ENCODE measurements at regions not wholly inside any gene's neighbourhood (a gene's known extent, or its start where the extent isn't known, plus 50 kb on each side); places are given as distances from the start of the nearest gene placed in this dataset.

GRCh38 chr3:20669675-20670074 is 483.7 kb upstream of the SGO1 start:
- no peaks in the 10 kb centered on the region for H3K9me3 ChIP-seq (ENCODE audit: control insufficient read depth in 2 of 3, insufficient read depth in 1 of 3, low read length in 3 of 3)
- no peaks in the 10 kb centered on the region for H3K27me3 ChIP-seq (ENCODE audit: control insufficient read depth, insufficient read depth, low read length)
- H3K36me3 ChIP-seq (ENCODE audit: control insufficient read depth in 2 of 3, insufficient read depth in 3 of 3, low read length in 3 of 3), result no peaks in the 10 kb centered on the region
- no peak overlapping the region for H3K27ac ChIP-seq (ENCODE audit: low read depth in 2 of 2, low read length in 2 of 2)
- FAIRE-seq, result no peak
- no peak overlapping the region for H3K4me3 ChIP-seq (ENCODE audit: low read length in 3 of 3)
- DNase-seq, result no peak
- H3K9ac ChIP-seq (ENCODE audit: low read length in 3 of 3), result no peak overlapping the region
- TF ChIP-seq, protein P1, sequence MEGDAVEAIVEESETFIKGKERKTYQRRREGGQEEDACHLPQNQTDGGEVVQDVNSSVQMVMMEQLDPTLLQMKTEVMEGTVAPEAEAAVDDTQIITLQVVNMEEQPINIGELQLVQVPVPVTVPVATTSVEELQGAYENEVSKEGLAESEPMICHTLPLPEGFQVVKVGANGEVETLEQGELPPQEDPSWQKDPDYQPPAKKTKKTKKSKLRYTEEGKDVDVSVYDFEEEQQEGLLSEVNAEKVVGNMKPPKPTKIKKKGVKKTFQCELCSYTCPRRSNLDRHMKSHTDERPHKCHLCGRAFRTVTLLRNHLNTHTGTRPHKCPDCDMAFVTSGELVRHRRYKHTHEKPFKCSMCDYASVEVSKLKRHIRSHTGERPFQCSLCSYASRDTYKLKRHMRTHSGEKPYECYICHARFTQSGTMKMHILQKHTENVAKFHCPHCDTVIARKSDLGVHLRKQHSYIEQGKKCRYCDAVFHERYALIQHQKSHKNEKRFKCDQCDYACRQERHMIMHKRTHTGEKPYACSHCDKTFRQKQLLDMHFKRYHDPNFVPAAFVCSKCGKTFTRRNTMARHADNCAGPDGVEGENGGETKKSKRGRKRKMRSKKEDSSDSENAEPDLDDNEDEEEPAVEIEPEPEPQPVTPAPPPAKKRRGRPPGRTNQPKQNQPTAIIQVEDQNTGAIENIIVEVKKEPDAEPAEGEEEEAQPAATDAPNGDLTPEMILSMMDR (IDR thresholded peaks at IDR 0.05; ENCODE audit: borderline replicate concordance, extremely low read depth, insufficient read depth), result no peak
- no peaks in the 10 kb centered on the region for H3K4me1 ChIP-seq (ENCODE audit: control insufficient read depth in 2 of 3, insufficient read depth in 2 of 3, low read depth in 1 of 3, low read length in 3 of 3)
- intact Hi-C loops (cut with DNase I), result no loop called here

- DNase-seq, result no peak
Observed at GRCh38 chr3:20669184-20669583, 483.2 kb upstream of the SGO1 start.

DNA sequence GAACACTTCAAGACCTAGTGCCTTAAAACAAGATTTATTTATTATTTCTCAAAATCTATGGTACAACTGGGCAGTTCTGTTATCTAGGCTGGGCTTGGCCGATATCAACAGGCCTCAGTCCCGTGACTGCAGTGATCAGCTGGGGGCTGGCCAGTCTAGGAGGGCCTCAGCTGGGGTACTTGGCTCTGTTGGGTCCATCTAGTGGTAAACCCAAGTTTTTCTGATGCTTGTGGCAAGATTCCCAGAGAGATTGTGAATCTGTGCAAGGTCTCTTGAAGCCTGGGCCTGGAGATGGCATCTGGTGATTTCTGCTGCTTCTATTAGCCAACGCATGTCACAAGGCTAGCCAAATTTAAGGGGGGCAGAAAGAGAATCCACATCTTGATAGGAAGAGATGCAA is 482.4 kb upstream of the SGO1 start:
- DNase-seq, result no peak
- Histone ChIP-seq H3K9ac (ENCODE audit: low read length in 3 of 3) (no peak overlapping the region), H3K9me3 (ENCODE audit: control insufficient read depth in 2 of 3, insufficient read depth in 1 of 3, low read length in 3 of 3) (no peaks in the 10 kb centered on the region), H3K27ac (ENCODE audit: low read depth in 2 of 2, low read length in 2 of 2) (no peak overlapping the region), H3K36me3 (ENCODE audit: control insufficient read depth in 2 of 3, insufficient read depth in 3 of 3, low read length in 3 of 3) (no peaks in the 10 kb centered on the region), H3K4me3 (ENCODE audit: low read length in 3 of 3) (no peak overlapping the region), H3K4me1 (ENCODE audit: control insufficient read depth in 2 of 3, insufficient read depth in 2 of 3, low read depth in 1 of 3, low read length in 3 of 3) (no peaks in the 10 kb centered on the region), H3K27me3 (ENCODE audit: control insufficient read depth, insufficient read depth, low read length) (no peaks in the 10 kb centered on the region)
- intact Hi-C loops (cut with DNase I), result no loop called here
- no peak for FAIRE-seq
- TF ChIP-seq, protein P1 (IDR thresholded peaks at IDR 0.05; ENCODE audit: borderline replicate concordance, extremely low read depth, insufficient read depth), result no peak

More at GRCh38 chr3:20669184-20669583, 483.2 kb upstream of the SGO1 start:
- Histone ChIP-seq H3K4me1 (ENCODE audit: control insufficient read depth in 2 of 3, insufficient read depth in 2 of 3, low read depth in 1 of 3, low read length in 3 of 3) (no peaks in the 10 kb centered on the region), H3K9me3 (ENCODE audit: control insufficient read depth in 2 of 3, insufficient read depth in 1 of 3, low read length in 3 of 3) (no peaks in the 10 kb centered on the region), H3K36me3 (ENCODE audit: control insufficient read depth in 2 of 3, insufficient read depth in 3 of 3, low read length in 3 of 3) (no peaks in the 10 kb centered on the region), H3K4me3 (ENCODE audit: low read length in 3 of 3) (no peak overlapping the region), H3K27ac (ENCODE audit: low read depth in 2 of 2, low read length in 2 of 2) (no peak overlapping the region), H3K9ac (ENCODE audit: low read length in 3 of 3) (no peak overlapping the region), H3K27me3 (ENCODE audit: control insufficient read depth, insufficient read depth, low read length) (no peaks in the 10 kb centered on the region)
- no peak for FAIRE-seq
- TF ChIP-seq, protein P1 (IDR thresholded peaks at IDR 0.05; ENCODE audit: borderline replicate concordance, extremely low read depth, insufficient read depth), result no peak
- intact Hi-C loops (cut with DNase I), result no loop called here

DNA sequence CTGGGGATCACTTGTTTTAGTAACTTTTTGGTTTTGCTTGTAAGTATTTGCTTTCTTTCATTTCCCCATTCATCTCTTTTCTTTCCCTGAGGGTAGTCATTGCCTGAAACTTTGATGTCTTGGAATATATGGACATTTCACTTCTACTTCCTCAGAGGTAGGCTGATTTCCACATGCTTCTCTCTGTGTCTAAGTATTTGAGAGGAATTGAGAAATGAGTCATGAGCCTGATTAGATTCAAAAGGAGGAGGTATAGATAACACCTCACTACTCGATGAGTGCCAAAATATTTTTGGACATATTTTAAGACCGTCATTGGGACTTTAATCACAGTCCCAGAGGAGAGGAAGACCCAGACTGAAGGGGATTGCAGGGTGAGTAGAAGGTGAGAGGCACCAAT is 480.1 kb upstream of the SGO1 start:
- Histone ChIP-seq H3K4me1 (ENCODE audit: control insufficient read depth in 2 of 3, insufficient read depth in 2 of 3, low read depth in 1 of 3, low read length in 3 of 3) (no peaks in the 10 kb centered on the region), H3K27me3 (ENCODE audit: control insufficient read depth, insufficient read depth, low read length) (no peaks in the 10 kb centered on the region), H3K27ac (ENCODE audit: low read depth in 2 of 2, low read length in 2 of 2) (no peak overlapping the region), H3K4me3 (ENCODE audit: low read length in 3 of 3) (no peak overlapping the region), H3K36me3 (ENCODE audit: control insufficient read depth in 2 of 3, insufficient read depth in 3 of 3, low read length in 3 of 3) (no peaks in the 10 kb centered on the region), H3K9me3 (ENCODE audit: control insufficient read depth in 2 of 3, insufficient read depth in 1 of 3, low read length in 3 of 3) (no peaks in the 10 kb centered on the region), H3K9ac (ENCODE audit: low read length in 3 of 3) (no peak overlapping the region)
- no peak for FAIRE-seq
- DNase-seq, result no peak
- intact Hi-C loops (cut with DNase I), result no loop called here
- TF ChIP-seq, protein P1 (IDR thresholded peaks at IDR 0.05; ENCODE audit: borderline replicate concordance, extremely low read depth, insufficient read depth), result no peak
